Mesenchymal stem cell (in vitro differentiated cells and primary cell): ENCODE measurements at regions not wholly inside any gene's neighbourhood (a gene's known extent, or its start where the extent isn't known, plus 50 kb on each side); places are given as distances from the start of the nearest gene placed in this dataset.

Experiments used
- DNase-seq: peaks from one replicate; pipeline ENCODE4 v3.0.0-alpha.2; 2013
- H2AFZ ChIP-seq: one replicate; pipeline ENCODE4 v1.6.1; 2013; ENCODE audit warnings: low read depth, mild to moderate bottlenecking, control low read depth, inconsistent platforms, low read length, moderate library complexity
- H2AK5ac ChIP-seq: 2 replicates; pipeline ENCODE4 v1.6.1; 2013; ENCODE audit warnings: low read length, moderate library complexity, mild to moderate bottlenecking, inconsistent platforms; ENCODE audit not compliant: severe bottlenecking
- H2BK120ac ChIP-seq: one replicate; pipeline ENCODE4 v1.6.1; 2013; ENCODE audit warnings: low read depth, mild to moderate bottlenecking, inconsistent platforms, low read length, moderate library complexity
- H2BK12ac ChIP-seq, 2 experiments: one replicate each; pipeline ENCODE4 v1.6.1; 2013; ENCODE audit warnings: inconsistent platforms in 2 of 2, low read length in 2 of 2, mild to moderate bottlenecking in 2 of 2, moderate library complexity in 2 of 2, control low read depth in 1 of 2
- H2BK15ac ChIP-seq: one replicate; pipeline ENCODE4 v1.6.1; 2013; ENCODE audit warnings: mild to moderate bottlenecking, low read depth, inconsistent platforms; ENCODE audit not compliant: poor library complexity, severe bottlenecking
- H2BK5ac ChIP-seq: 2 replicates; pipeline ENCODE4 v1.6.1; 2013; ENCODE audit warnings: low read depth, mild to moderate bottlenecking, low read length, control low read depth, inconsistent platforms; ENCODE audit not compliant: poor library complexity, severe bottlenecking
- H3K14ac ChIP-seq, 2 experiments: one replicate each; pipeline ENCODE4 v1.6.1; 2013; ENCODE audit warnings: inconsistent platforms in 2 of 2, low read length in 2 of 2, control low read depth in 1 of 2, mild to moderate bottlenecking in 1 of 2, moderate library complexity in 1 of 2
- H3K18ac ChIP-seq, 2 experiments: one replicate each; pipeline ENCODE4 v1.6.1; 2013; ENCODE audit warnings: inconsistent platforms in 2 of 2, low read length in 2 of 2, control low read depth in 1 of 2, low read depth in 1 of 2, mild to moderate bottlenecking in 1 of 2
- H3K23ac ChIP-seq, 2 experiments: one replicate each; pipeline ENCODE4 v1.6.1; 2013; ENCODE audit warnings: inconsistent platforms in 2 of 2, low read length in 2 of 2, mild to moderate bottlenecking in 2 of 2, moderate library complexity in 2 of 2, control low read depth in 1 of 2
- H3K27ac ChIP-seq: 2 replicates; pipeline ENCODE4 v1.5.1; 2013; ENCODE audit warnings: mild to moderate bottlenecking, moderate library complexity, low read length, control low read depth, inconsistent platforms; ENCODE audit not compliant: poor library complexity, severe bottlenecking
- H3K27me3 ChIP-seq, 2 experiments: 2 replicates each; pipeline versions ENCODE4 v1.6.1 to v1.7.0; 2013; ENCODE audit warnings: low read length in 2 of 2, mild to moderate bottlenecking in 2 of 2, moderate library complexity in 2 of 2, control low read depth in 1 of 2, inconsistent platforms in 1 of 2; ENCODE audit not compliant: control insufficient read depth in 1 of 2, insufficient read depth in 1 of 2
- H3K36me3 ChIP-seq, 2 experiments: 2 replicates each; pipeline versions ENCODE4 v1.6.1 to v1.7.0; 2013; ENCODE audit warnings: low read length in 2 of 2, control low read depth in 1 of 2, inconsistent platforms in 1 of 2, low read depth in 1 of 2, mild to moderate bottlenecking in 1 of 2; ENCODE audit not compliant: insufficient read depth in 2 of 2, control insufficient read depth in 1 of 2
- H3K4ac ChIP-seq, 2 experiments: one replicate each; pipeline ENCODE4 v1.6.1; 2013; ENCODE audit warnings: inconsistent platforms in 2 of 2, low read length in 2 of 2, mild to moderate bottlenecking in 2 of 2, moderate library complexity in 2 of 2, control low read depth in 1 of 2, low read depth in 1 of 2
- H3K4me1 ChIP-seq: 2 replicates; pipeline ENCODE4 v1.6.1; 2013; ENCODE audit warnings: low read depth, low read length, control low read depth; ENCODE audit not compliant: control insufficient read depth, insufficient read depth
- H3K4me2 ChIP-seq: 2 replicates; pipeline ENCODE4 v1.6.1; 2013; ENCODE audit warnings: low read length, mild to moderate bottlenecking, inconsistent platforms; ENCODE audit not compliant: poor library complexity, severe bottlenecking
- H3K4me3 ChIP-seq, 2 experiments: 2 replicates each; pipeline versions ENCODE4 v1.5.1 to v1.7.0; 2013; ENCODE audit warnings: low read length in 2 of 2, mild to moderate bottlenecking in 2 of 2, control low read depth in 1 of 2, low read depth in 1 of 2; ENCODE audit not compliant: insufficient read depth in 1 of 2
- H3K79me1 ChIP-seq: replicated peaks from 2 replicates; pipeline ENCODE4 v1.6.1; 2013; ENCODE audit warnings: mild to moderate bottlenecking, control low read depth, low read length, inconsistent platforms; ENCODE audit not compliant: poor library complexity, severe bottlenecking
- H3K9ac ChIP-seq: 2 replicates; pipeline ENCODE4 v1.7.0; 2013; ENCODE audit warnings: mild to moderate bottlenecking, low read length, moderate library complexity
- H3K9me3 ChIP-seq: 2 replicates; pipeline ENCODE4 v1.7.0; 2013; ENCODE audit warnings: mild to moderate bottlenecking, low read length; ENCODE audit not compliant: control insufficient read depth
- H4K8ac ChIP-seq: one replicate; pipeline ENCODE4 v1.6.1; 2013; ENCODE audit warnings: inconsistent platforms, mild to moderate bottlenecking, low read length, moderate library complexity
- H4K91ac ChIP-seq: one replicate; pipeline ENCODE4 v1.6.1; 2013; ENCODE audit warnings: mild to moderate bottlenecking, low read length, inconsistent platforms
- WGBS: methylation state at CpG from one replicate; pipeline ENCODE4 v1.1.7; 2013; ENCODE audit warnings: mixed read lengths; 5-methylcytosine and 5-hydroxymethylcytosine counted together

DNA sequence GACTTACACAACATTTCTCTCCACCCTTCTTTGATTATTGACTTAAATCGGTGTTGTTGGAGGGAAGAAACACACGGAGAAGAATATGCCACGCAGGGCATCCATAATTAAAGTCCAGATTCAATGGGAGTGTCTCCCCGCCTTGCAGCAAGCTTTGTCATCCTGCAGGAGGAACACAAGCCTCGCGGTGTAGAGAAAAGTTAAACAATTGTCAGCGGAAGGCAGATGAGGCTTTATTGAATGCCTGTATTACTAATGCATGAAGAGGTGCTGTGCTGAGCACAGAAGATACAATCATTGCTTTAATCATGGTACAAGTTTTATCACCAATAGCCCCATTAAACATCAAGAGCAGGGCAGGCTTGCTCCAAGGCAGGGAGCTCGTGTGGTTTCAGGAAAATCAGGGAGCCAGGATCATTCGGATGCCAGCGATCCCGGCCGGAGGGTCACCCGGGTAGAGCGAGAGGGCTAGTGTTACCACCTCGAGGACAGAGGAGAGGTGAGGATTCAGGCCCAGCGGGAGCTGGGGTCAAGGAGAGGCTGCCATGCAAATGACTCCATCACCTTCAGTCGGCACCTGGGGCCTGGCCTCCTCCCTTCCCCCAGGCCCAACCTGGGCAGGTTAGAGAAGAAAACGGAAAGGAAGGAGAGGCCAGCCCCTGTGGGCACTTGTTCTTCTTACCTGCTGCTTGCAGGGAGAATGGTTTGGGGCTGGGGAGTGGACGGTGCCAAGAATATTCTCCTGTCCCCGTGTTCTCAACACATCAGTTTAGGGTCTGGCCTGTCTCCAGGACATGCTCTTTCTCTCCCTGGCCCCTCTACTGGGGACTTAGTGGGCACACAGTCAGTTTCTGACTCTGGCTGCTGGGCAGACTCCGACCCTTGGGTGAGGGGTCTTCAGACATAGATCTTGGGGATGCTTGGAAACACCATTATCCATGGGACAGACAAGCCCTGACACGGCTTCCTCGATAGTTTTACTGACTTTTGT, 289.5 kb downstream of the IRX2 start:
- H3K4ac ChIP-seq = no peak overlapping the region
- no peak overlapping the region for H3K18ac ChIP-seq
- H2BK15ac ChIP-seq = no peak overlapping the region
- DNase-seq = no peak
- 74% methylated on average over 20 of the region's 23 CpGs for WGBS
- no peaks in the 10 kb centered on the region for H3K4me1 ChIP-seq
- no peak overlapping the region for H3K4me2 ChIP-seq
- no peak overlapping the region for H4K91ac ChIP-seq
- H3K79me1 ChIP-seq = no peaks in the 10 kb centered on the region
- no peak overlapping the region for H3K4me3 ChIP-seq
- H2AFZ ChIP-seq = no peak overlapping the region
- no peak overlapping the region for H3K23ac ChIP-seq
- H3K14ac ChIP-seq = no peak overlapping the region
- H4K8ac ChIP-seq = no peak overlapping the region
- no peak overlapping the region for H2BK5ac ChIP-seq
- no peaks in the 10 kb centered on the region for H3K9me3 ChIP-seq
- no peaks in the 10 kb centered on the region for H3K27me3 ChIP-seq
- H3K27ac ChIP-seq = no peak overlapping the region
- H3K9ac ChIP-seq = no peak overlapping the region
- no peak overlapping the region for H2AK5ac ChIP-seq
- H2BK12ac ChIP-seq = no peak overlapping the region
- no peaks in the 10 kb centered on the region for H3K36me3 ChIP-seq
- no peak overlapping the region for H2BK120ac ChIP-seq

DNA sequence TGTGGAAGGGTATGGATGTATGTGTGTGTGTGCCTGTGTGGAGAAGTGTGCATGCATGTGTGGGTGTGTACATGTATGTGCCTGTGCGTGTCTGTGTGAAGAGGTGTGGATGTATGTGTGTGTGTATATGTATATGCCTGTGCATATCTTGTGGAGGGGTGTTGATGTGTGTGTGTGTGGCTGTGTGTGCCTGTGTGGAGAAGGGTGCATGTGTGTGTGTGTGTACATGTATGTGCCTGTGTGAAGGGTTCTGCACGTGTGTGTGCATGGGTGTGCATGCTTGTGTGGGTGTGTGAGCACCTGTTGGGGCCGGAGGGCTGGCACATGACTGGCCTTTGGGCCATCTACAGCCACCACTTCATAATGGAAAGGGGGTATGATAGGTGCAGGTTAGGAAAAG, 291.4 kb downstream of the IRX2 start:
- Histone ChIP-seq H4K91ac (no peak overlapping the region), H2BK5ac (no peak overlapping the region), H3K14ac (no peak overlapping the region), H3K4me1 (no peaks in the 10 kb centered on the region), H3K9me3 (no peaks in the 10 kb centered on the region), H4K8ac (no peak overlapping the region), H2AK5ac (no peak overlapping the region), H2AFZ (no peak overlapping the region), H3K27ac (no peak overlapping the region), H3K79me1 (no peaks in the 10 kb centered on the region), H2BK15ac (no peak overlapping the region), H3K4ac (no peak overlapping the region), H3K27me3 (no peaks in the 10 kb centered on the region), H3K18ac (no peak overlapping the region), H2BK12ac (no peak overlapping the region), H3K9ac (no peak overlapping the region), H3K23ac (no peak overlapping the region), H3K4me2 (no peak overlapping the region), H2BK120ac (no peak overlapping the region), H3K36me3 (no peaks in the 10 kb centered on the region), H3K4me3 (no peak overlapping the region)
- no peak for DNase-seq
- WGBS = 80% methylated on average over 3 of the region's 3 CpGs

DNA sequence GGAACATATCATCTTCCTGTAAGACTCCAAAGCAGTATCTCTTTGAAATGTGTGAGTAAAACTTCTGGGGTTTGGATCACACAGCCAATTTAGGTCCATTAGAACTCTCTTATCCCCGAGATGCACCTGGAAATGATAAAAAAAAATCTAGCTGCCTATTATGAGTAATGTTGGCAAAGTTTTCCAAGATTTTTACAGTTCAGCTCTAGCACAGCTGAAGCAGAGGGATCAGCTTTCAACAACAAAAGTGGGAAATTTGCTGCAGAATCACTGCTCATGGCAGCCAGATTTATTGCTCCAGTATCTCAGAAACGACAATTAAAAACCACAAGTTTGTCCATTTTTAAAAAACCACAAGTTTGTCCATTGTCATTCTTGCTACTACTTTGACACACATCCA, 292.2 kb downstream of the IRX2 start:
- 59% methylated on average over 2 of the region's 2 CpGs for WGBS
- no peak overlapping the region for H3K4me3 ChIP-seq
- H3K9ac ChIP-seq = no peak overlapping the region
- H2AK5ac ChIP-seq = no peak overlapping the region
- no peak overlapping the region for H2BK15ac ChIP-seq
- H2BK120ac ChIP-seq = no peak overlapping the region
- no peak overlapping the region for H3K27ac ChIP-seq
- no peak overlapping the region for H2BK5ac ChIP-seq
- H4K91ac ChIP-seq = no peak overlapping the region
- H2AFZ ChIP-seq = no peak overlapping the region
- H3K18ac ChIP-seq = no peak overlapping the region
- H3K4me2 ChIP-seq = no peak overlapping the region
- no peak overlapping the region for H4K8ac ChIP-seq
- H3K27me3 ChIP-seq = no peaks in the 10 kb centered on the region
- H3K4ac ChIP-seq = no peak overlapping the region
- no peaks in the 10 kb centered on the region for H3K9me3 ChIP-seq
- H3K4me1 ChIP-seq = no peaks in the 10 kb centered on the region
- H3K14ac ChIP-seq = no peak overlapping the region
- no peaks in the 10 kb centered on the region for H3K36me3 ChIP-seq
- no peaks in the 10 kb centered on the region for H3K79me1 ChIP-seq
- no peak overlapping the region for H2BK12ac ChIP-seq
- H3K23ac ChIP-seq = no peak overlapping the region
- no peak for DNase-seq

DNA sequence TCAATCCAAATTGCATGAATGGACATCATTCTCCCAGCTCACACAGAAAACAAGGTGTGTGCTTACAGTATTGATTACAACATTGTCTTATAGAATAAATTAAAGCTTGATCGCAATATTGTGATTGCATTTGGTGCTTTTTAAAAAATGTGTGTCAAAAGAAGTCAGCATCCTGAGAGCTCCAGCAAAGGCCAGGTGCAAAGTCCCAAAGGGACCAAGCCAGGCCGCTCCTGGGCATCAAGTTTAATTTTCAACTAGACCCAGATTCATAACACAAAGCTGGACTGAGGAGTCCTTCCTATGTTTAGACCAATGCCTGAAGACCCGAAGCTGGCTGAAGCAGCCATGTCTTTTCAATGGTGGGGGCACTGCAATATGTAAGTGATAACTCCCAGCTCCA, 295.6 kb downstream of the IRX2 start:
- H3K27ac ChIP-seq = no peak overlapping the region
- no peak overlapping the region for H2BK5ac ChIP-seq
- no peaks in the 10 kb centered on the region for H3K79me1 ChIP-seq
- H3K27me3 ChIP-seq = no peaks in the 10 kb centered on the region
- H3K9ac ChIP-seq = no peak overlapping the region
- no peak overlapping the region for H3K18ac ChIP-seq
- H2AFZ ChIP-seq = no peak overlapping the region
- H2AK5ac ChIP-seq = no peak overlapping the region
- no peak overlapping the region for H2BK12ac ChIP-seq
- H3K4ac ChIP-seq = no peak overlapping the region
- WGBS = 75% methylated on average over 3 of the region's 3 CpGs
- H3K9me3 ChIP-seq = no peaks in the 10 kb centered on the region
- H2BK15ac ChIP-seq = no peak overlapping the region
- H3K4me2 ChIP-seq = no peak overlapping the region
- no peak for DNase-seq
- H3K4me1 ChIP-seq = no peaks in the 10 kb centered on the region
- no peak overlapping the region for H3K14ac ChIP-seq
- no peak overlapping the region for H4K91ac ChIP-seq
- H2BK120ac ChIP-seq = no peak overlapping the region
- no peak overlapping the region for H4K8ac ChIP-seq
- H3K23ac ChIP-seq = no peak overlapping the region
- H3K4me3 ChIP-seq = no peak overlapping the region
- no peaks in the 10 kb centered on the region for H3K36me3 ChIP-seq
